Activated CD4-positive, alpha-beta T cell treated with anti-CD3 and anti-CD28 coated beads, Interleukin-2, Interleukin-6, amounts not matched to agents 100 ng/mL and 50 ng/mL, durations not matched to agents 16 hours and 8 hours (primary cell): ENCODE measurements at regions not wholly inside any gene's neighbourhood (a gene's known extent, or its start where the extent isn't known, plus 50 kb on each side); places are given as distances from the start of the nearest gene placed in this dataset.

Experiments
- DNase-seq: peaks from one replicate; pipeline ENCODE4 v3.0.0-alpha.2; 2020

- DNase-seq, result no peak
These were observed 668.2 kb downstream of the CDH11 start for GRCh38 chr16:64453646-64454045.

DNA sequence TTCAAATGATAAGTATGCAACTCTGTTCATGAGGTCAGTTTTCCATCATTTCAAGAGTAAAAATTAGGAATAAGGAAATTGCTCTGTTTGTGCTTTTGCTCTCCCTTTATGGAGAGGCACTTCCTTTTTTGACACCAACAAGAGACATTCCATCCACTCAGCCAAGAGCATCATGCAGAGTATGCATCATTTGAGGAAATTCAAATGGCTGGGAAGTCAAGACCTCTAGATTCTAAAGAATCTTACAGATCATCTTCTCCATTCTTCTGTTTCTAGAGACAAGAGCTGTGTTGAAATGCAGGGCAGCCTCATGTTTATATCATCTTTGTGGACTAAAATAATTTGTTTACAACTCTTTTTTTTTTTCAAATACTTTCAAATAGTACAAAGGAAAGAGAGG lies 669.4 kb downstream of the CDH11 start:
- no peak for DNase-seq

DNA sequence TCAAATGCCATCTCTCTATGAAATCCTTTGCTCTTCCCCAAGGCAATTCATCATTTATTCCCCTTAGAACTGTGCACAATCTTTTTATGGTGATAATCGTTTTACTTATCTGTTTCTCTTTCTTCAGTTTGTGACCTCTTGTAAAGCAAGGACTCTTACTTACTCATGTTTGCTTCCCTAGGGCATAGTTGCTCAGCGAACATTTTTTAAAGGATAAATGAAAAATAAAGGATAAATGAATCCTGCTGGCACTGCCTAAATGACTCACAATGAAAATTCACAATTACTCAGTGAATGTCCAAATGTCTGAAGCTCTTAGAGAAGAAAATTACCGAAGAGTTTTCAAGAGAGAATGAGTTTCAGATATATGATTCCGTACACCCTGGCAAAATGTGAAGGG lies 671.7 kb downstream of the CDH11 start:
- DNase-seq, result no peak

GRCh38 chr16:64449506-64449905 lies 672.4 kb downstream of the CDH11 start:
- DNase-seq, result no peak

- no peak for DNase-seq
These were observed 676.2 kb downstream of the CDH11 start for GRCh38 chr16:64445649-64446048.

DNA sequence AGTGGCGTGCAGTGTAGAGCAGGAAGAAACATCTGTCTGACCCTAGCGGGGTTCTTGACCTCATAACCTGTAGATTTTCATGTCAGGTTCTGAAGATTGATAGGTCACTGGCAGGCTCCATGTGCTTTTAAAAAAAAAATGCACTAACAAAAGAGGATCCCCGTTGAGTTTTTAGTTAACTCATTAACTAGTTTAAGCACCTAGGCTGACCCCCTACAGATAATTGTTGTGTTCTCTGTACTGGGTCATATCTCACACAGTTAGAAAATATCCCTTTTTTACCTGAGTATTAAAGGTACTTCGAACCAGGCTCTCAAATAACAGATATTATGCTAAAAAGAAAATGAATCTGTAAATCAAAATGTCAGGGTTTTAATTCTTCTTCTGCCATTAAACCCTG lies 676.6 kb downstream of the CDH11 start:
- DNase-seq, result no peak

GRCh38 chr16:64440421-64440831 lies 681.4 kb downstream of the CDH11 start:
- no peak for DNase-seq

DNA sequence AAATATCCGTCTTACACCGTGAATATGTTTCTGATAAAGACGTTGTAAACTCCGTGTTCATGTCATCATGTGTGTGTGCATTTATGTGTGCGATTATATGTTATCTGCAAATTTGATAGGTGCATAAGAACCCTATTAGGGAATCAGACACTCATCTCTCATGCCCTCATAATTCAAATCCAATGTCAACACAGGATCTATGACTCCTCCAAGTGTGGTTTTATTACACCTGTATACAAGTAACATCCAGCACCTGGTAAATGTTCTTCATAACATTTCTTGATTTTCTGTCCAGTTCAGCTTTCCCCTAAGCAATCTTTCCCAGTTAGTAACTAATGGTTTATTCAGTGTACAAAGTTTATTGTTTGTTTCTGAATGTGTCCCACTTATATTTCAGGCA lies 681.9 kb downstream of the CDH11 start:
- no peak for DNase-seq

- DNase-seq, result no peak
These were observed 684.0 kb downstream of the CDH11 start for GRCh38 chr16:64437706-64438324.

- no peak for DNase-seq
These were observed 687.3 kb downstream of the CDH11 start for GRCh38 chr16:64434526-64435069.

- no peak for DNase-seq
These were observed 693.3 kb downstream of the CDH11 start for GRCh38 chr16:64428463-64429113.

DNA sequence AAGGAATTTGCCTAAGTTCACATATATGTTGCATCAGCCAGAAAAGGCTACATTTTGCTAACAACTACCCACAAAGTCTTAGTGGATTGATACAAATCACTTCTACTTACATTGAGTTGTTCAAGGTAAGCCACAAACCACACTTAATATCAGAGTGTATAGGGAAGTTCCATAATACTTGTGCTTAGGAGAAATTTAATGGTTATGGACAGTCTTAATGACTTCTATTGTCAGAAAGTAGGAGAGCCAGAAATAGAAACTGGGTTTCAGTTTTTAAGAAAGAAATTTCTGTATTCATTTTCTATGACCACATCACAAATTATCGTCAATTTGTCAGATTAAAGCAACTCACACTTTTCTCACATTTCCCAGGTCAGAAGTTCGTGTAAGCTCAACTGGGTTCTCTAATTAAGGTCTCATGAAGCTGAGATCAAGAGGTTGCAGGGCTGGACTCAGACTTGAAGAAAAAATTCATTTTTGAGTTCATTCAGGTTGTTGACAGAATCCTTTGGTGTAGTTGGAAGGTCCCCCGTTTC lies 695.7 kb downstream of the CDH11 start:
- DNase-seq, result no peak

- no peak for DNase-seq
These were observed 696.5 kb downstream of the CDH11 start for GRCh38 chr16:64425381-64425780.

DNA sequence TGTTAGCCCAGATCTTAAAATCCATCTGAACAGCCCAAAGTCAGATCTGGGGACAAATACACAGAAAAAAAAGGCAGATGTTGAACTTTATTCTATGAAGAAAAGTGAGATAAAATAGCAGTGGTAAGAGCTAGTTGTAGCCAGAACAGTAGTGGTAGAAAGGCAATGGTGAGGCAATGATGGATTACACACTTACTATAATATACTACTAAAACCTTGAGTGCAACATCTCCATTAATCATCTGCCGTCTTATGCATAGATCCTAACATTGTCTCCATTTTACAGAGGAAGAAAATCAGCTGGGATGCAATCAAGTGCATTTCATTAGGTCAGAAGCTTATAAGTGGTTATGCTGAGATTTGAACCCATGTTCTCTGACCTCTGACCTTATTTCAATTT lies 699.6 kb downstream of the CDH11 start:
- DNase-seq, result no peak

GRCh38 chr16:64421515-64421914 lies 700.3 kb downstream of the CDH11 start:
- no peak for DNase-seq

GRCh38 chr16:64419832-64420231 lies 702.0 kb downstream of the CDH11 start:
- DNase-seq, result no peak

DNA sequence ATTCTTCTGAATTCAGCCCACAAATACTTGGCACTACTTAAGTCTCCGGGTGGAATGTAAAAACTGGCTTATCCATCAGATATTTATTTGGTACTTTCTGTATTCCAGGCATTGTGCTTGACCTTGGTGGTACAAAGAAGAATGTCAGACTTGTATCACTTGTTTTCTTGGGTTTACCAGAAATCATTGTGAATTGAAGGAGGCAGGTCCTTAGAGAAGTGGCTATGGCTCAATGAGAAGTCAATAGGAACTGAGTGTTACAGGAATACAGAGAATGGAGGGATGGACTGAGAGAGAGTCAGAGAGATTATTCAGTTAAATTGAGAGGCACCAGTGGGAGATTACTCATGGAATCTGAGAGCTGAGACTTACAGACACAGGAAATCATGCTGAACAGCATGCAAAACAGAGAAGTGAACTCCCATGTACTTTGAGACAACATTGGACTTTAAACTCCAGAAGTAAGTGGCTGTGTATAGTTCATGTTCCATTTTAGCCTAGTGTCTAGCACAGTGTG lies 704.1 kb downstream of the CDH11 start:
- no peak for DNase-seq

DNA sequence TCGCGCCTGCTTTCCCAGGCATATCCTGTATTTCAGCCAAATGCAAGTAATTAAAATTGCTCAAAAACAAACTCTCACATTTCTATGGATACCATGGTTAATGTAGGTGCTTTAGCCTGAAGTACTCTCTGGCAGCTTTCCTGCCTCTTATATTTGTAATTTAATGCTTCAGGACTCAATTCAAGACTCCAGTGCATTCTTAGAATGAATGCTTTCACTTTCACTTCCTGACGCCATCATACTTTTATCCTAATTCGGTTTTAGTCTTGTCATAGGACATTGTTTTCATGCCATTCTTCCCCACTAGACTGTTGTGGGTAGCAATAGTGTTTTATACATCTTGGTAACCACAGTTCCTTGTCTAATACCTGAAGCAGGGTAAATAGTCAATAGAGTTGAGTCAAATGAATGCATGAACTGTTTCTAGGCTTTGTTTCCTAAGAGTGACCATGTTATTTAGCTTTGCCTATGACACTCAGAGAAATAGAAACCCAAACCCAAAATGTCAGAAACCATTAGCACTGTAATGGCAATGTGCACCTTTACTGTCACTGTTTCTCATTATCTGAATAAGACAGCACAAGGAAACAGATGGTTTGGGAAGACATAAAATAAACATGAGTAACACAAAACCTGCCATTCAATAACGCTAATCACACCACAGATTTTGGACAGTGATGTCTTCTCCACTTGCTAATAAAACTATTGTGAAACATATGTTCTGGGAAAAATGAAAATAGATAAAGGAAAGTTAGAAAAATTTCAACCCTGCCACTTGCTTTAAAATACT lies 705.5 kb downstream of the CDH11 start:
- peak; percentile 7 for DNase-seq

DNA sequence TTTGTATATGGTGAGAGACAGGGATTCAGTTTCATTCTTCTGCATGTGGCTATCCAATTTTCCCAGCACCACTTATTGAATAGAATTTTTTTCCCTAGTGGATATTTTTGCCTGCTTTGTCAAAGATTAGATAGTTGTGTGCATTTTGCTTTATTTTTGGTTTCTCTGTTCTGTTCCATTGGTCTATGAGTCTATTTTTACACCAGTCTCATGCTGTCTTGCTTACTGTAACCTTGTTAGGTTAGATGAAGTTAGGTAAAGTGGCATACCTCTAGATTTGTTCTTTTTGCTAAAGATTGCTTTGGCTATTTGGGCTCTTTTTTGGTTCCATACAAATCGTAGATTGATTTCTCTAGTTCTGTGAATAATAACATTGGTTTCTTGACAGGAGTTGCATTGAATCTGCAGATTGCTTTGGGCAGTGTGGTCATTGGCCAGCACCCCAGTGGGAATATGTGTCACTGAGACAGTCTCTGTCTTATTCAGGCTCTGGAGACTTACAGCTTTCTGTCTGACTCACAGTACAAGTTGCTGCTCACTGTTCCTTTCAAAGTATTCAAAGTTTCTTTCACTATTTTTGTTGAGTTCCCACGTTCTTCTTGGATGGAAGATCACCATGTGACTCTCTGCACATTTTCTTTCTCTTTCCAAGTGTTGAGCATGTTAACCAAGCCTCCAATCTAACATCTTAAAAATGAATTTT lies 709.1 kb downstream of the CDH11 start:
- no peak for DNase-seq

DNA sequence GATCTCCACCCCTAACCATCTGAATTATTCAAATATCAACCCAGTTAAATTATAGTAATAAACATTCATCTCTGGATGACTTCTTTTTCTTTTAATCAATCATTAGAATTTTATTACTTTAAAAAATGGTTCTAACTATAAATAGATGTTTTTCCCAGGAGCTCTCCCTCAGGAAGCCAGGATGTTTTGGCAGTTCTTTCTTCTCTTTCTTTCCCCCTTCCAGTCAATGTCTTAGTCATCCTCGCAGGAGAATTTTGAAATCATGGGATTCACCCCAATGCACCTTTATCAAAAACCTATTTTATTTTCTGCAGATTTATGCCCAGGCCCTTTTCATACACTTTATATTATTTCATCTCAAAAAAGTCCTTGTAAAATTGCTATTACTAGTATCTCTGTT lies 711.6 kb downstream of the CDH11 start:
- no peak for DNase-seq

- DNase-seq, result no peak
These were observed 712.1 kb downstream of the CDH11 start for GRCh38 chr16:64409783-64410210.

DNA sequence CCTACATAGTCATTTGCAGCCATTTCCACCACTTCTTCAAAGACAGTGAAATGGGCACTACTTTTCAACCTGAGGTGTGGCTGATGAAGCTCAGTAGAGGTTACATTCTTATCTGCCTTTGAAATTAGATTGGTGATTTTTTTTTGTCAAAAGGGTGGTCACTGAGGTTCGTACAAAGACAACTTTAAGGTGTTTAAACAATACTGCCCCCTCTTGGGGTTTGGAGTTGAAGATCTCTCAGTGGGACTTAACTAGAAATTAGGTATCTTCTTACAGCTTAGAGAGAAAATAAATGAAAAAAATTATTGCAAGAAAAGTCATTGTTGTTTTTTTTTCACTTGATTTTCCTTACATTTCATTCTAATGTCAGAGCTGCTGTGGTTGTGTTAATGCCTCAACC lies 713.2 kb downstream of the CDH11 start:
- no peak for DNase-seq

- no peak for DNase-seq
These were observed 715.1 kb downstream of the CDH11 start for GRCh38 chr16:64406770-64407181.
